Spleen (tissue), 7 donors: ENCODE measurements at regions not wholly inside any gene's neighbourhood (a gene's known extent, or its start where the extent isn't known, plus 50 kb on each side); places are given as distances from the start of the nearest gene placed in this dataset.

ENCODE experiments used
- POLR2A ChIP-seq, 3 donors: fragments of 450-650 bp; IDR thresholded peaks; one replicate each; pipeline ENCODE4 v1.5.1; 2017; ENCODE audit warnings: antibody characterized with exemption in 3 of 3, mild to moderate bottlenecking in 1 of 3
- POLR2AphosphoS5 ChIP-seq, 3 donors: sonication (generic); formaldehyde crosslinking; IDR thresholded peaks; one replicate each; pipeline ENCODE4 v1.5.1; 2017; ENCODE audit warnings: antibody characterized with exemption in 3 of 3
- TF ChIP-seq, protein P1 (sequence below), 11 experiments: fragments of 200-600 bp in 7 of 11; fragments of 450-650 bp in 4 of 11; sonication (generic) in 4 of 11; IDR thresholded peaks in 8 of 11; conservative IDR thresholded peaks in 3 of 11; 1 replicate in 7 of 11; 2 replicates in 4 of 11; pipeline versions ENCODE4 v1.4.0 to v1.8.0; 2016 to 2021; ENCODE audit warnings: antibody characterized with exemption in 11 of 11, inconsistent platforms in 4 of 11, mild to moderate bottlenecking in 1 of 11
- donor health status: DM: no; HTN: no; CAD: no; lungs with moderate emphysema.
- donor health status: DM: no; HTN: no; CAD: no.
- donor health status: DM: no; HTN: no; CAD: no.

DNA sequence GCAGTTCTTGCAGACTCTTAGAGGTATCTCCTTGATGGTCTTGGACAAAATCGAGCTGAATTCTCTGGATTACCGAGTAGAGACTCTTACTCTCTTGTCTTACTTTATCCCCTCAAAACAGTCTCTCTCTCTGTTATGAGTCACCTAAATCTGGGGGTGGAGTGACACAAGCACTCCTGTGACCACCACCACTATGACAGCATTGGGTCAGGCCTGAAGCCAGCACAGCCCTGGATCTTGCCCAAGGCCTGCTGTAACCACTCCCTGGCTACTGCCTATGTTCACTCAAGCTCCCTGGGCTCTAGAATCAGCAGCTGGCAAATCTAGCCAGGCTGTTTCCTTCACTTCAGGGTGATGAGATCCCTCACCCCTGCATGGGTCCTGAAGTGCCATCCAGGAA, 662.5 kb downstream of the LUZP2 start:
- TF ChIP-seq, protein P1, sequence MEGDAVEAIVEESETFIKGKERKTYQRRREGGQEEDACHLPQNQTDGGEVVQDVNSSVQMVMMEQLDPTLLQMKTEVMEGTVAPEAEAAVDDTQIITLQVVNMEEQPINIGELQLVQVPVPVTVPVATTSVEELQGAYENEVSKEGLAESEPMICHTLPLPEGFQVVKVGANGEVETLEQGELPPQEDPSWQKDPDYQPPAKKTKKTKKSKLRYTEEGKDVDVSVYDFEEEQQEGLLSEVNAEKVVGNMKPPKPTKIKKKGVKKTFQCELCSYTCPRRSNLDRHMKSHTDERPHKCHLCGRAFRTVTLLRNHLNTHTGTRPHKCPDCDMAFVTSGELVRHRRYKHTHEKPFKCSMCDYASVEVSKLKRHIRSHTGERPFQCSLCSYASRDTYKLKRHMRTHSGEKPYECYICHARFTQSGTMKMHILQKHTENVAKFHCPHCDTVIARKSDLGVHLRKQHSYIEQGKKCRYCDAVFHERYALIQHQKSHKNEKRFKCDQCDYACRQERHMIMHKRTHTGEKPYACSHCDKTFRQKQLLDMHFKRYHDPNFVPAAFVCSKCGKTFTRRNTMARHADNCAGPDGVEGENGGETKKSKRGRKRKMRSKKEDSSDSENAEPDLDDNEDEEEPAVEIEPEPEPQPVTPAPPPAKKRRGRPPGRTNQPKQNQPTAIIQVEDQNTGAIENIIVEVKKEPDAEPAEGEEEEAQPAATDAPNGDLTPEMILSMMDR (IDR thresholded peaks at IDR 0.05 in 8 of 11, conservative IDR thresholded peaks at IDR 0.05 in 3 of 11): no peak
- TF ChIP-seq POLR2AphosphoS5 (IDR thresholded peaks at IDR 0.05): no peak
- no peak for TF ChIP-seq POLR2A (IDR thresholded peaks at IDR 0.05)
